Naive thymus-derived CD8-positive, alpha-beta T cell (primary cell): ENCODE measurements at regions not wholly inside any gene's neighbourhood (a gene's known extent, or its start where the extent isn't known, plus 50 kb on each side); places are given as distances from the start of the nearest gene placed in this dataset.
"Not testable (repeated sequence)": the region's sequence is repeated elsewhere in the genome, so short reads cannot be mapped to it uniquely, and the experiment has no call there.

ENCODE experiments used
- ATAC-seq, 2 donors: fragments of 150-1000 bp; cut with Tn5 transposase in 1 of 2; sonication (Bioruptor Pico), chemical (Tn5 transposase) in 1 of 2; 1 replicate in 1 of 2; 2 replicates in 1 of 2; pipeline ENCODE4 v1.10.0; 2021; ENCODE audit warnings: mild to moderate bottlenecking in 2 of 2, moderate library complexity in 2 of 2
- POLR2A ChIA-PET: fragments of 350-600 bp; sonication (Branson Sonifier 250); formaldehyde crosslinking; loops from one replicate; lab custom pipeline; 2021; ENCODE audit warnings: antibody characterized with exemption; lab: Charles Lee
- DNase-seq, 10 donors: peaks; one replicate each; pipeline versions ENCODE4 v3.0.0 to v3.0.0-alpha.2; 2020 to 2022
- H3K27ac Mint-ChIP-seq, 10 donors: one replicate each; pipeline ENCODE4 v1.8.0; 2020 to 2022; ENCODE audit warnings: mild to moderate bottlenecking in 10 of 10, mixed read lengths in 10 of 10, moderate library complexity in 4 of 10, inconsistent platforms in 1 of 10
- H3K27me3 Mint-ChIP-seq, 5 donors: one replicate each; pipeline ENCODE4 v1.8.0; 2021 to 2022; ENCODE audit warnings: mixed read lengths in 5 of 5
- H3K36me3 Mint-ChIP-seq, 3 donors: one replicate each; pipeline ENCODE4 v1.8.0; 2020 to 2022; ENCODE audit warnings: mixed read lengths in 3 of 3, mild to moderate bottlenecking in 2 of 3, inconsistent platforms in 1 of 3
- H3K4me1 Mint-ChIP-seq, 4 donors: one replicate each; pipeline ENCODE4 v1.8.0; 2021 to 2022; ENCODE audit warnings: mixed read lengths in 4 of 4
- H3K4me3 Mint-ChIP-seq, 10 donors: one replicate each; pipeline ENCODE4 v1.8.0; 2020 to 2022; ENCODE audit warnings: mild to moderate bottlenecking in 10 of 10, mixed read lengths in 10 of 10, moderate library complexity in 6 of 10, inconsistent platforms in 1 of 10
- H3K9me3 Mint-ChIP-seq, 9 donors: one replicate each; pipeline ENCODE4 v1.8.0; 2020 to 2022; ENCODE audit warnings: mixed read lengths in 9 of 9, mild to moderate bottlenecking in 3 of 9, inconsistent platforms in 1 of 9, moderate library complexity in 1 of 9

- POLR2A ChIA-PET: no interaction called here
- no peak overlapping the region for H3K27ac Mint-ChIP-seq
- peaks cover 0 to 32% (median 15%) of the 10 kb centered on the region in 9 donors for H3K9me3 Mint-ChIP-seq
- peaks cover 0 to 7% (median 0%) of the 10 kb centered on the region in 5 donors for H3K27me3 Mint-ChIP-seq
- peaks cover 0 to 4% (median 0%) of the 10 kb centered on the region in 3 donors for H3K36me3 Mint-ChIP-seq
- no peak for DNase-seq
- H3K4me3 Mint-ChIP-seq: no peak overlapping the region
- H3K4me1 Mint-ChIP-seq: no peaks in the 10 kb centered on the region
- ATAC-seq: no peak
These were observed 299.8 kb upstream of the NOX3 start for GRCh38 chr6:155755452-155755851.

DNA sequence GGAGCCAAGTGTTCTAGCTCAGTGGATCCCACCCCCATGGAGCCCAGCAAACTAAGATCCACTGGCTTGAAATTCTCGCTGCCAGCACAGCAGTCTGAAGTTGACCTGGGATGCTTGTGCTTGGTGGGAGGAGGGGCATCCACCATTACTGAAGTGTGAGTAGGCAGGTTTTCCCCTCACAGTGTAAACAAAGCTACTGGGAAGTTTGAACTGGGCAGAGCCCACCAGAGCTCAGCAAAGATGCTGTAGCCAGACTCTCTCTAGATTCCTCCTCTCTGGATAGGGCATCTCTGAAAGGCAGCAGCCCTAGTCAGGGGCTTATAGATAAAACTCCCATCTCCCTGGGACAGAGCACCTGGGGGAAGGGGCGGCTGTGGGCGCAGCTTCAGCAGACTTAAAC lies 293.1 kb upstream of the NOX3 start:
- H3K4me1 Mint-ChIP-seq, H3K36me3 Mint-ChIP-seq, H3K27ac Mint-ChIP-seq, DNase-seq, H3K4me3 Mint-ChIP-seq, ATAC-seq, POLR2A ChIA-PET: not testable (repeated sequence)
- Mint-ChIP-seq H3K9me3 (peaks cover 0 to 23% (median 15%) of the 10 kb centered on the region in 9 donors), H3K27me3 (peaks cover 0 to 18% (median 1%) of the 10 kb centered on the region in 5 donors)

DNA sequence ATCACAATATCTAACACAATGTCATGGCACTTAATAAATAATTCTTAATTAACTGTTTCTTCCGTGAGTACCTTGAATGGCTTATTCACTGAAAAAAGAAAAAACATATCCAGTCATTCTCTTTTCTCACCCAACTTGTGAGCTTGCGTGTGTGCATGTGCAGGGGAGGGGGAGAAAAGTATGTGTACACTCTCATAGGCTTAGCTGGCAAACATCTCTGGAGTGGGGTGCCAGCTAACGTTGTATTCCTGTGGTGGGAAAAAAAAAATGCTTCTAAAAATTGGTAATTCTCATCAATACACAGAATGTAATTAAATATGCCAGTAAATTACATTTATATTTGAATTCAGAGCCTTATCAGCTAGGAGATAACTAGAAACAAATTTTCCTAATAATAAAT lies 291.9 kb upstream of the NOX3 start:
- H3K4me3 Mint-ChIP-seq: no peak overlapping the region
- no peak for ATAC-seq
- peaks cover 0 to 13% (median 9%) of the 10 kb centered on the region in 9 donors for H3K9me3 Mint-ChIP-seq
- no peak overlapping the region for H3K27ac Mint-ChIP-seq
- H3K36me3 Mint-ChIP-seq: no peaks in the 10 kb centered on the region
- POLR2A ChIA-PET: no interaction called here
- peaks cover 0 to 25% (median 1%) of the 10 kb centered on the region in 5 donors for H3K27me3 Mint-ChIP-seq
- peaks cover 0 to 1% (median 0%) of the 10 kb centered on the region in 4 donors for H3K4me1 Mint-ChIP-seq
- DNase-seq: no peak

DNA sequence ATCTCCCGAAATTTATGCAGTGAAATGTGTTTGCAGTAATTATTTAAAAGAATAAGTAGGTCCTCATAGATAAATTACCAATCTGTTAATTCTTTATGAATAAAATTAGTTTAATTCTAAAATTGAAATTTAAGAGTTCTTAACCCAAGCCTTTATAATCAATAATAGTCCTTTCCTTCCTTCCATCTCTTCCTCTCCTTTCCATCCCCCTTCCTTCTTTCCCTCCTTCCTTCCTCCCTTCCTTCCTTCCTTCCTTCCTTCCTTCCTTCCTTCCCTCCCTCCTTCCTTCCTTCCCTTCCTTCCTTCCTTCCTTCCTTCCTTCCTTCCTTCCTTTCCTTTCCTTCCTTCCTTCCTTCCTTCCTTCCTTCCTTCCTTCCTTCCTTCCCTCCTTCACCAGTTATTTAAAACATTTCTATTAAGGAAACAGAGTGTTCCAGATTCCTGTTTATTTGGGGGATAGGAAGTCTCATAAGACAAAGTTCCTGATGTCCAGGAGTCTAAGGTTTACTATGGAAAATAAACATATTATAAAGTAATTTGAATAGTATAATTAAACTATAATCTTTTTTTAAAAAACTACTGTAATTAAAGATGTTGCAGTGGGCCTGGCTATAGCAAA lies 285.3 kb upstream of the NOX3 start:
- peaks cover 0 to 19% (median 0%) of the 10 kb centered on the region in 5 donors for H3K27me3 Mint-ChIP-seq
- no peaks in the 10 kb centered on the region for H3K4me1 Mint-ChIP-seq
- peaks cover 0 to 6% (median 0%) of the 10 kb centered on the region in 9 donors for H3K9me3 Mint-ChIP-seq
- no peak for DNase-seq
- ATAC-seq: no peak
- H3K27ac Mint-ChIP-seq: no peak overlapping the region
- H3K4me3 Mint-ChIP-seq: no peak overlapping the region
- POLR2A ChIA-PET: no interaction called here
- no peaks in the 10 kb centered on the region for H3K36me3 Mint-ChIP-seq

GRCh38 chr6:155738602-155739105 lies 283.0 kb upstream of the NOX3 start:
- no peak overlapping the region for H3K27ac Mint-ChIP-seq
- no peak overlapping the region for H3K4me3 Mint-ChIP-seq
- no peaks in the 10 kb centered on the region for H3K4me1 Mint-ChIP-seq
- DNase-seq: no peak
- peaks cover 0 to 6% (median 0%) of the 10 kb centered on the region in 9 donors for H3K9me3 Mint-ChIP-seq
- POLR2A ChIA-PET: no interaction called here
- H3K27me3 Mint-ChIP-seq: peaks cover 0 to 13% (median 0%) of the 10 kb centered on the region in 5 donors
- no peak for ATAC-seq
- H3K36me3 Mint-ChIP-seq: no peaks in the 10 kb centered on the region

- H3K9me3 Mint-ChIP-seq: peaks cover 0 to 4% (median 0%) of the 10 kb centered on the region in 9 donors
- DNase-seq (no peak), ATAC-seq (no peak)
- no peak overlapping the region for H3K4me3 Mint-ChIP-seq
- POLR2A ChIA-PET: no interaction called here
- H3K27me3 Mint-ChIP-seq: peaks cover 0 to 9% (median 2%) of the 10 kb centered on the region in 5 donors
- no peak overlapping the region for H3K27ac Mint-ChIP-seq
- no peaks in the 10 kb centered on the region for H3K36me3 Mint-ChIP-seq
- H3K4me1 Mint-ChIP-seq: no peaks in the 10 kb centered on the region
These were observed 261.7 kb upstream of the NOX3 start for GRCh38 chr6:155717374-155717773.

- H3K4me3 Mint-ChIP-seq: no peak overlapping the region
- H3K27me3 Mint-ChIP-seq: peaks cover 0 to 11% (median 0%) of the 10 kb centered on the region in 5 donors
- H3K27ac Mint-ChIP-seq: no peak overlapping the region
- H3K4me1 Mint-ChIP-seq: no peaks in the 10 kb centered on the region
- POLR2A ChIA-PET: no interaction called here
- ATAC-seq: no peak
- no peak for DNase-seq
- H3K9me3 Mint-ChIP-seq: no peaks in the 10 kb centered on the region
- no peaks in the 10 kb centered on the region for H3K36me3 Mint-ChIP-seq
These were observed 255.1 kb upstream of the NOX3 start for GRCh38 chr6:155710704-155711103.

- no peaks in the 10 kb centered on the region for H3K4me1 Mint-ChIP-seq
- peaks cover 0 to 8% (median 0%) of the 10 kb centered on the region in 5 donors for H3K27me3 Mint-ChIP-seq
- POLR2A ChIA-PET: no interaction called here
- H3K9me3 Mint-ChIP-seq: no peaks in the 10 kb centered on the region
- ATAC-seq: no peak
- DNase-seq: no peak
- no peak overlapping the region for H3K4me3 Mint-ChIP-seq
- no peaks in the 10 kb centered on the region for H3K36me3 Mint-ChIP-seq
- no peak overlapping the region for H3K27ac Mint-ChIP-seq
These were observed 253.6 kb upstream of the NOX3 start for GRCh38 chr6:155709262-155709661.

DNA sequence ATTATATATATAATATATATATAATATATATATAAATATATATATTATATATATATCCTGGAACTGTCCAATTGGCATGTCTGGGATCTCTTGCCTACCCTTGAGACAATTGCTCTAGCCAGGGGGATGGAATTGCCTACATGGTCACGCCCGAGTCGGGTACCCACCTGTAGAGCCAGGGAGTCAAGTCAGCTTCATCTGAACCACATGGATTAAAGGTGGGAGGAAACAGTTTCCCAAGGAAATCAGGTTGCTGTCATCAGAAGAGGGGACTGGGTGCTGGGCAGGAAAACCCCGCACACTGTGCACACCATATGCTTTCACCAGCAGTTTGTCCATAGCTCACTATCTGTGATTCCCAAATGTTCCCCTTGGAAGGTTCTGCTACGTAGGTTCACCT lies 252.5 kb upstream of the NOX3 start:
- no peak for ATAC-seq
- Mint-ChIP-seq H3K27ac (no peak overlapping the region), H3K36me3 (no peaks in the 10 kb centered on the region), H3K4me3 (no peak overlapping the region), H3K27me3 (peaks cover 0 to 9% (median 3%) of the 10 kb centered on the region in 5 donors), H3K9me3 (no peaks in the 10 kb centered on the region), H3K4me1 (no peaks in the 10 kb centered on the region)
- no peak for DNase-seq
- POLR2A ChIA-PET: no interaction called here

GRCh38 chr6:155706806-155707205 lies 251.2 kb upstream of the NOX3 start:
- H3K27me3 Mint-ChIP-seq: peaks cover 0 to 4% (median 0%) of the 10 kb centered on the region in 5 donors
- H3K4me3 Mint-ChIP-seq: no peak overlapping the region
- no peaks in the 10 kb centered on the region for H3K36me3 Mint-ChIP-seq
- H3K4me1 Mint-ChIP-seq: no peaks in the 10 kb centered on the region
- POLR2A ChIA-PET: no interaction called here
- H3K9me3 Mint-ChIP-seq: no peaks in the 10 kb centered on the region
- ATAC-seq (no peak), DNase-seq (no peak)
- H3K27ac Mint-ChIP-seq: no peak overlapping the region

GRCh38 chr6:155706341-155706740 lies 250.7 kb upstream of the NOX3 start:
- ATAC-seq: no peak
- H3K27ac Mint-ChIP-seq: no peak overlapping the region
- no peak overlapping the region for H3K4me3 Mint-ChIP-seq
- no peak for DNase-seq
- H3K36me3 Mint-ChIP-seq: no peaks in the 10 kb centered on the region
- POLR2A ChIA-PET: no interaction called here
- peaks cover 0 to 4% (median 0%) of the 10 kb centered on the region in 5 donors for H3K27me3 Mint-ChIP-seq
- H3K9me3 Mint-ChIP-seq: no peaks in the 10 kb centered on the region
- H3K4me1 Mint-ChIP-seq: no peaks in the 10 kb centered on the region

DNA sequence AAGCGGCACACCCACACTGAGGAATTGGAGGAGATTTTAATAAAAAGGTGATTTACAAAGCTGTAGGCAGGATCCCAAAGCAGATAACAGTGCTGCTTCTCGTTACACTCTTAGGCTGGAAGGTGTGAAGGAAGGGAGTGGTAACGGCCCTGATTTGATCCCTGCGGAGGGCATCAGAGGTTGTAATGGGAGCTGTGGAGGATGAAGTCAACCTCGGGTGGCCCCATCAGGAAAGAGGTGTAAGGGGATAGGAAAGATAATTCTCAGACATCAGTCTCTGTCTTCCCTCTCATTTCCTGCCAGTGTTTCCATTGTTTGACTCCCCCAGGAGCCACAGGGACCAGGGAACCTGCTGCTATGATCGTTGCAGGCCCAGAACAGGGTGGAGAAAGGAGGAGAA lies 245.7 kb upstream of the NOX3 start:
- Mint-ChIP-seq H3K4me3 (no peak overlapping the region), H3K27ac (no peak overlapping the region), H3K36me3 (no peaks in the 10 kb centered on the region), H3K4me1 (no peaks in the 10 kb centered on the region), H3K27me3 (peaks cover 0 to 4% (median 0%) of the 10 kb centered on the region in 5 donors), H3K9me3 (no peaks in the 10 kb centered on the region)
- ATAC-seq (no peak), DNase-seq (no peak)
- POLR2A ChIA-PET: no interaction called here

GRCh38 chr6:155695495-155695894 lies 239.9 kb upstream of the NOX3 start:
- no peak for ATAC-seq
- no peak overlapping the region for H3K4me3 Mint-ChIP-seq
- H3K9me3 Mint-ChIP-seq: no peaks in the 10 kb centered on the region
- POLR2A ChIA-PET: no interaction called here
- DNase-seq: no peak
- H3K27me3 Mint-ChIP-seq: no peaks in the 10 kb centered on the region
- no peaks in the 10 kb centered on the region for H3K36me3 Mint-ChIP-seq
- no peak overlapping the region for H3K27ac Mint-ChIP-seq
- H3K4me1 Mint-ChIP-seq: no peaks in the 10 kb centered on the region

- DNase-seq (no peak), ATAC-seq (no peak)
- POLR2A ChIA-PET: no interaction called here
- Mint-ChIP-seq H3K9me3 (no peaks in the 10 kb centered on the region), H3K4me3 (no peak overlapping the region), H3K27me3 (peaks cover 0 to 1% (median 0%) of the 10 kb centered on the region in 5 donors), H3K36me3 (no peaks in the 10 kb centered on the region), H3K27ac (no peak overlapping the region), H3K4me1 (no peaks in the 10 kb centered on the region)
These were observed 238.8 kb upstream of the NOX3 start for GRCh38 chr6:155694419-155694790.
